ENCODE measurements at regions not wholly inside any gene's neighbourhood (a gene's known extent, or its start where the extent isn't known, plus 50 kb on each side); places are given as distances from the start of the nearest gene placed in this dataset.

DNA sequence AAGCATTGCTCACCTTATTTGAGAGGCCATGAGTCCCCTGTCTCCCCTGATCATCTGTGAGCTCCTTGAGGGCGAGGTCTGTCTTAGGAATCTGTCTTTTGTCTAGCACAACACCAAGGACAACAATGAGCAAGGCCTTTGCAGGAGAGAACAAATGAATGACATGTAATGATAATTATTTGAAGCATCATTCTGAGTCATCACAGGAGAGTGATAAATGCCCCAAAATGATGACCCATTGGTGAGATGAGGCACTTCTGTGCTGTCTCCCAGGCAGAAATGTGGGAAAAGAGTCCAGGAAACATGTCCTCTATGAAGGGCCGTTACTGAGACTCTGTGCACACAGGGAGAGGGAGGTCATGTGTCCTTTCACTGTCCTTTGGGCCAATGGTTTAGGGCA is 105.2 kb upstream of the LRFN2 start:
- Histone ChIP-seq H3K9me3 (replicated peaks; ENCODE audit: insufficient read depth, low read length) (no peaks in the 10 kb centered on the region), H3K27me3 (replicated peaks; ENCODE audit: insufficient read depth, low read length) (no peaks in the 10 kb centered on the region), H3K36me3 (replicated peaks; ENCODE audit: insufficient read depth, low read length) (no peaks in the 10 kb centered on the region), H3K9me2 (replicated peaks; ENCODE audit: insufficient read depth, low read length) (no peaks in the 10 kb centered on the region), H4K20me1 (ENCODE audit: insufficient read depth, low read length) (no peaks in the 10 kb centered on the region), H3K4me3 (ENCODE audit: low read length) (no peak overlapping the region), H3K4me1 (ENCODE audit: low read length) (no peaks in the 10 kb centered on the region), H3K27ac (ENCODE audit: low read length) (no peak overlapping the region), H2AFZ (ENCODE audit: low read length) (no peak overlapping the region), H3K9ac (ENCODE audit: low read length) (no peak overlapping the region), H3K4me2 (ENCODE audit: low read depth, low read length) (no peak overlapping the region), H3F3A (ENCODE audit: insufficient read depth, low read length) (no peaks in the 10 kb centered on the region), H3K79me2 (ENCODE audit: low read length) (no peaks in the 10 kb centered on the region)
- no peak for DNase-seq
- TF ChIP-seq, protein P1, sequence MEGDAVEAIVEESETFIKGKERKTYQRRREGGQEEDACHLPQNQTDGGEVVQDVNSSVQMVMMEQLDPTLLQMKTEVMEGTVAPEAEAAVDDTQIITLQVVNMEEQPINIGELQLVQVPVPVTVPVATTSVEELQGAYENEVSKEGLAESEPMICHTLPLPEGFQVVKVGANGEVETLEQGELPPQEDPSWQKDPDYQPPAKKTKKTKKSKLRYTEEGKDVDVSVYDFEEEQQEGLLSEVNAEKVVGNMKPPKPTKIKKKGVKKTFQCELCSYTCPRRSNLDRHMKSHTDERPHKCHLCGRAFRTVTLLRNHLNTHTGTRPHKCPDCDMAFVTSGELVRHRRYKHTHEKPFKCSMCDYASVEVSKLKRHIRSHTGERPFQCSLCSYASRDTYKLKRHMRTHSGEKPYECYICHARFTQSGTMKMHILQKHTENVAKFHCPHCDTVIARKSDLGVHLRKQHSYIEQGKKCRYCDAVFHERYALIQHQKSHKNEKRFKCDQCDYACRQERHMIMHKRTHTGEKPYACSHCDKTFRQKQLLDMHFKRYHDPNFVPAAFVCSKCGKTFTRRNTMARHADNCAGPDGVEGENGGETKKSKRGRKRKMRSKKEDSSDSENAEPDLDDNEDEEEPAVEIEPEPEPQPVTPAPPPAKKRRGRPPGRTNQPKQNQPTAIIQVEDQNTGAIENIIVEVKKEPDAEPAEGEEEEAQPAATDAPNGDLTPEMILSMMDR (IDR thresholded peaks at IDR 0.05; ENCODE audit: low read length), result no peak
- TF ChIP-seq EZH2phosphoT487 (IDR thresholded peaks at IDR 0.05; ENCODE audit: low read length) (no peak), EZH2 (optimal IDR thresholded peaks at IDR 0.05; ENCODE audit: low read depth, low read length) (no peak)

- no peaks in the 10 kb centered on the region for H3K9me3 ChIP-seq (replicated peaks; ENCODE audit: insufficient read depth, low read length)
- H3K27ac ChIP-seq (ENCODE audit: low read length), result no peak overlapping the region
- no peak for DNase-seq
- no peaks in the 10 kb centered on the region for H3F3A ChIP-seq (ENCODE audit: insufficient read depth, low read length)
- H3K9ac ChIP-seq (ENCODE audit: low read length), result no peak overlapping the region
- H3K4me3 ChIP-seq (ENCODE audit: low read length), result no peak overlapping the region
- H2AFZ ChIP-seq (ENCODE audit: low read length), result no peak overlapping the region
- TF ChIP-seq EZH2 (optimal IDR thresholded peaks at IDR 0.05; ENCODE audit: low read depth, low read length), result no peak
- TF ChIP-seq, protein P1 (IDR thresholded peaks at IDR 0.05; ENCODE audit: low read length), result no peak
- TF ChIP-seq EZH2phosphoT487 (IDR thresholded peaks at IDR 0.05; ENCODE audit: low read length), result no peak
- H3K27me3 ChIP-seq (replicated peaks; ENCODE audit: insufficient read depth, low read length), result no peaks in the 10 kb centered on the region
- H3K4me1 ChIP-seq (ENCODE audit: low read length), result no peaks in the 10 kb centered on the region
- no peaks in the 10 kb centered on the region for H3K36me3 ChIP-seq (replicated peaks; ENCODE audit: insufficient read depth, low read length)
- no peak overlapping the region for H3K4me2 ChIP-seq (ENCODE audit: low read depth, low read length)
- no peaks in the 10 kb centered on the region for H3K9me2 ChIP-seq (replicated peaks; ENCODE audit: insufficient read depth, low read length)
- no peaks in the 10 kb centered on the region for H4K20me1 ChIP-seq (ENCODE audit: insufficient read depth, low read length)
- no peaks in the 10 kb centered on the region for H3K79me2 ChIP-seq (ENCODE audit: low read length)
Measured at GRCh38 chr6:40689185-40689584, 102.0 kb upstream of the LRFN2 start.

DNA sequence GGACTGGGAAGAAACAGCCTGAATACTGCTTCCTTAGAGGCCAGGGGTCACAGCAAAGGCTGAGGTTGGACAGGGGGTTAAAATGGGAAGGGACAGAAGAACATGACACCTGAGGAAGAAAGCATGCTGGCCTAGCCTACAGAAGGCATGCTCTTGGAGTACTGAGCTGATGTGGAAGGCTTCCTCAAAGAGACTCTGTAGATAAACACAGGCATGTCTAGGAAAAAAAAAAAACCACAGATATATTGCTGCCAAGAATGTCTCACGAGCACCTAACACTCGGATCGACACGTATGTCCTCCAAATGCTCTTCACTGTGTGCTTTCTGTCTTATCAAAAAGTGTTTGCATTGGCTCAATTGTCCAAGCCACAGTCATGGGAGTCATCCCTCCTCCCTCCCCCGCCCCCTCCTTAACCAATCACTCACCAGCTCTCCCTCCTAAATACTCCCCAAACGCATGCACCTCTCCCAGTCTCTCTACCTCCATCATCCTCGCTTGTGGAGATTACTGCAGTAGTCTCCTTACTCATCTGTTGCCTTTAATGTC is 101.1 kb upstream of the LRFN2 start:
- DNase-seq, result no peak
- H3K9ac ChIP-seq (ENCODE audit: low read length), result no peak overlapping the region
- no peak overlapping the region for H3K27ac ChIP-seq (ENCODE audit: low read length)
- no peaks in the 10 kb centered on the region for H3K27me3 ChIP-seq (replicated peaks; ENCODE audit: insufficient read depth, low read length)
- no peaks in the 10 kb centered on the region for H4K20me1 ChIP-seq (ENCODE audit: insufficient read depth, low read length)
- H3K9me2 ChIP-seq (replicated peaks; ENCODE audit: insufficient read depth, low read length), result no peaks in the 10 kb centered on the region
- H3K36me3 ChIP-seq (replicated peaks; ENCODE audit: insufficient read depth, low read length), result no peaks in the 10 kb centered on the region
- no peak overlapping the region for H3K4me2 ChIP-seq (ENCODE audit: low read depth, low read length)
- no peak overlapping the region for H2AFZ ChIP-seq (ENCODE audit: low read length)
- H3K9me3 ChIP-seq (replicated peaks; ENCODE audit: insufficient read depth, low read length), result no peaks in the 10 kb centered on the region
- H3K4me1 ChIP-seq (ENCODE audit: low read length), result no peaks in the 10 kb centered on the region
- H3F3A ChIP-seq (ENCODE audit: insufficient read depth, low read length), result no peaks in the 10 kb centered on the region
- H3K79me2 ChIP-seq (ENCODE audit: low read length), result no peaks in the 10 kb centered on the region
- no peak for TF ChIP-seq EZH2 (optimal IDR thresholded peaks at IDR 0.05; ENCODE audit: low read depth, low read length)
- TF ChIP-seq, protein P1 (IDR thresholded peaks at IDR 0.05; ENCODE audit: low read length), result no peak
- TF ChIP-seq EZH2phosphoT487 (IDR thresholded peaks at IDR 0.05; ENCODE audit: low read length), result no peak
- H3K4me3 ChIP-seq (ENCODE audit: low read length), result no peak overlapping the region

All from MM.1S (cell line).